ENCODE measurements at regions not wholly inside any gene's neighbourhood (a gene's known extent, or its start where the extent isn't known, plus 50 kb on each side); places are given as distances from the start of the nearest gene placed in this dataset.

DNA sequence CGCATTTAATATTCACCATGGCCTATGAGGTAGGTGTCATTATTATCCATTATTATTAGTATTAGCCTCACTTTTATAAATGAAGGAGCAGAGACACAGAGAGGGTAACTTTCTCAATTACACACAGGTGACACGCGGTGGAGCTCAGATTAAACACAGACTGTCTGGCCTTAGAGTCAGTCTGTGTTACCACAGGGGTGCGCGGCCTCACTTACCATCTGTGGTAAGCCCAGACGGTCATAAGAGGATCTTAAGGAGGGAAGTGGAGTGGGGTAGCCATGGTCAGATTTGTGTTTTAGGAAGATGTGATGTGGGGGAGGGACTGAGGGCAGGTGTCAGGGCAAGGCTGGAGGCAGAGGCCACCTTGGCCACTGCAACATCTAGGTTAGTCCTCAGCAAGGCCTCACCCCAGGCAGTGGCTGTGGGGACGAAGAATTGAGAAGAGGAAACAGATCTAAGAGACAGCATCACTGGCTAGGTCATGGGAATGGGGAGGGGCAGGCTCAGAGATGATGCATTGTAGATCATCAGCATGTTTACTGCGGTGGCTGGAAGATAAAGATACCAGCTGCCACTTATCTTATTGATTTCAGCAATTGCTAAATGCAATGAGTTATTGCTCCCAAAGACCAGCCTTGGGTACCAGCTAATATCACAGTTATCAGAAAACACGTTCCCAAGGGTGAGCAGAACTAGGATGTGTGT lies 67.1 kb downstream of the SERPINA3 start:
- H3K9me3 Mint-ChIP-seq: no peaks in the 10 kb centered on the region
- peaks cover 0 to 8% (median 4%) of the 10 kb centered on the region in 3 donors for H3K27me3 Mint-ChIP-seq (ENCODE audit: low read depth in 3 of 3)
- DNase-seq: no peak
- H3K4me3 Mint-ChIP-seq: no peak overlapping the region
- H3K27ac Mint-ChIP-seq: no peak overlapping the region
- no peaks in the 10 kb centered on the region for H3K4me1 Mint-ChIP-seq
- no peaks in the 10 kb centered on the region for H3K36me3 Mint-ChIP-seq

DNA sequence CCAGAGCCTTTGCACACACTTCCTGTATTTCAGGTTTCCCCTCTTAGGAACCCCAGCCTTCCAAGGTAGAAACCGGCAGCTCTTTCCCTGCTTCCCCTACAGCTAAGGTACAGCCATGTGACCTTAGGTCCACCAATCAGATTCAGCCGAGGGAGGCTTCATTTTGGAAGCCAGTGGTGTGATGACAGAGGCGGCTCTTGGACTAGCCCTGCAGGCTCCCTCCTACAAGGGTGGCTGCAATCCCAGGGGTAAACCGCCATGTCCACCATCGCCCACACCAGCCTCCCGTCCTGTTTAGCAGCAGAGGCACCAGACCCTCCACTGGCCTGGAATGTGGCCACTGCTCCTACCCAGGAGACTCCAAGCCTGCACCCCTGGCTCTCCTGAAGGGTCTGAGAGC lies 65.6 kb downstream of the SERPINA3 start:
- Mint-ChIP-seq H3K4me1 (no peaks in the 10 kb centered on the region), H3K4me3 (no peak overlapping the region), H3K27ac (no peak overlapping the region), H3K9me3 (no peaks in the 10 kb centered on the region), H3K36me3 (no peaks in the 10 kb centered on the region), H3K27me3 (ENCODE audit: low read depth in 3 of 3) (peaks cover 0 to 8% (median 4%) of the 10 kb centered on the region in 3 donors)
- no peak for DNase-seq

DNA sequence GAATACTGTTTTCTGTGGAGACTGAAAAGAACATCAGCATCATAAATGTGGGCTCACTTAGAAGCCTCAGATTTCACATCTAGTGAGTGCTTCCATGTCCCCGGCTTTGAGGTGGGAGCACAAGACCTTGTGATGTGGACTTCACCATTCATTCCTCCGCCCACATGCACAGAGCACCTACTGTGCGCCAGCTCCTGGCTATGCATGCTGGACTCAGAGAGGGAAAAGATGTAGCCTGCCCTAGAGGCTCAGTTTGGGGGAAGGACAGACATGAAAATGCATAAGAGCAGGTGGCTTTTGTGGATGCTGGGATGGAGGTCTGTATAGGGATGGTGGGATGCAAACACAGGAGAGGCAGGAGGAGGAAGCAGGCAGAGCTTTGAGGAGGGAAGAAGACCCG lies 65.0 kb downstream of the SERPINA3 start:
- H3K9me3 Mint-ChIP-seq: no peaks in the 10 kb centered on the region
- H3K36me3 Mint-ChIP-seq: no peaks in the 10 kb centered on the region
- H3K4me3 Mint-ChIP-seq: no peak overlapping the region
- H3K4me1 Mint-ChIP-seq: no peaks in the 10 kb centered on the region
- no peak overlapping the region for H3K27ac Mint-ChIP-seq
- no peak for DNase-seq
- H3K27me3 Mint-ChIP-seq (ENCODE audit: low read depth in 3 of 3): peaks cover 0 to 8% (median 4%) of the 10 kb centered on the region in 3 donors

DNA sequence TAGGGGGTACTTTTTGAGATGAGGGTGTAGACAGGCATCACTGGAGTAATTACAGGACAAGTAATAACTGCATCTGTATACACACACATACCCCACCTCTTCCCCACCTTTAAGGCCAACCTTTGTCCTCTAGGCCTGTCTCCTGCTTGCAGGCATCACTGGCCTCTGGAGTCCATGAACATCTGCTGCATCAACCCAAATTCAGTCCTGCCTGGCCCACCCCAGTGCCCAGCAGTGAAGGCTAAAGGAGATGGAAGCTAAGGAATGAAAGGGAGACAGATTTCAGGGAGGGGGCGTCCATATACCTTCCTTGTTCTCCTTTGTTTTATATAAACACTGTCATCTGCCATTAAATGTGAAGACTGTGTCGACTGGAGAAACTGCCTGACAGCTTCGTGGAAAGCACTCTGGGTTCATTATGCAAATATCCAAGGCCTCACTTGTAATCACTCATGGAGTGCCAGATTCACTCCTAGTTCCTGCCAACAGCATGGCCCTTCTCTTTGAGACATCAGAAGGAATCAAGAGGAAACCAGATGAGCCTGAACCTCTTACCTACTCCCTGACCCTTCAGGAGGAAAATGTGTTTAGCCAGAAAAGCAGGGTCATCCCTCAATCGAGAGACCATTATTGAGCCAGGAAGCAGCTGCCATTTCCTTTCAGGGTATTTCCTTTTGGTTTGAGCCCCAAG lies 64.4 kb downstream of the SERPINA3 start:
- Mint-ChIP-seq H3K27ac (no peak overlapping the region), H3K4me3 (no peak overlapping the region), H3K36me3 (no peaks in the 10 kb centered on the region), H3K9me3 (no peaks in the 10 kb centered on the region), H3K4me1 (no peaks in the 10 kb centered on the region), H3K27me3 (ENCODE audit: low read depth in 3 of 3) (peaks cover 0 to 8% (median 4%) of the 10 kb centered on the region in 3 donors)
- no peak for DNase-seq

DNA sequence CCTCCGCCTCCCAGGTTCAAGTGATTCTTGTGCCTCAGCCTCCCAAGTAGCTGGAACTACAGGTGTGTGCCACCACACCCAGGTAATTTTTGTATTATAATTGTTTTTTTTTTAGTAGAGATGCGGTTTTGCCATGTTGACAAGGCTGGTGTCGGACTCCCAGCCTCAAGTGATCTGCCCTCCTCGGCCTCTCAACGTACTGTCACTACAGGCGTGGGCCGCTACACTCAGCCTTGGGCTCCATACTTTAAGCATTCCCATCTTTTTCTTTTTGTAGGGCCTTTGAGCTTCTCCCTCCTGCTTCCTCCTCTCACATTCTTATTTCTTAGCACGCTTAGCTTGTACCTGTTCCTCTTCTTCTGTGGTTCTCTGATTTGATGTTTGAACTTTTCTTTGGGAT lies 62.8 kb downstream of the SERPINA3 start:
- H3K36me3 Mint-ChIP-seq: no peaks in the 10 kb centered on the region
- H3K27me3 Mint-ChIP-seq (ENCODE audit: low read depth in 3 of 3): peaks cover 0 to 8% (median 3%) of the 10 kb centered on the region in 3 donors
- H3K4me3 Mint-ChIP-seq: no peak overlapping the region
- no peak overlapping the region for H3K27ac Mint-ChIP-seq
- H3K9me3 Mint-ChIP-seq: no peaks in the 10 kb centered on the region
- no peaks in the 10 kb centered on the region for H3K4me1 Mint-ChIP-seq
- no peak for DNase-seq

DNA sequence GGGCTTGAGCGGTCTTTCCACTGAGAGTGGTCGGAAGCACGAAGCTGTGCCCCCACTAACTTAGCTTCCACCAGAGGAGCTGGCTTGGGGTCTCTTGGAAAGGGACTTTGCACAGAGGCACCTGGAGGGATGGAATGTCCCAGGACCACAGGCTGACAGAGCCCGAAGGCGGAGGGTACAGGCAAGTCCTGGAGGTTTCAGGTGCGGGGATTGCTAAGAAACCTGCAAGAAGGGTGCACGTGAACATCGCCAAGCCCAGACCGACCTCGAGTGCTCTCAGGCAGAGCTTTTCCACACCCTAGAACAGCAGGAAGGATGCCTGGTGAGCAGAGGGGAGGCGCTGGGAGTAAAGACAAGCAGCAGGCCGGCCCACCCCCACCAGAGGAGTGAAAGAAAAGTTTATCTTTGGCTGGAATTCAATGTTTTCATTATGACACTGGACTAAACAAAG lies 61.6 kb downstream of the SERPINA3 start:
- no peaks in the 10 kb centered on the region for H3K9me3 Mint-ChIP-seq
- no peak overlapping the region for H3K27ac Mint-ChIP-seq
- no peak overlapping the region for H3K4me3 Mint-ChIP-seq
- H3K4me1 Mint-ChIP-seq: no peaks in the 10 kb centered on the region
- H3K27me3 Mint-ChIP-seq (ENCODE audit: low read depth in 3 of 3): peaks cover 3 to 6% (median 3%) of the 10 kb centered on the region in 3 donors
- H3K36me3 Mint-ChIP-seq: no peaks in the 10 kb centered on the region
- DNase-seq: no peak
